K562 (cell line): ENCODE measurements at regions not wholly inside any gene's neighbourhood (a gene's known extent, or its start where the extent isn't known, plus 50 kb on each side); places are given as distances from the start of the nearest gene placed in this dataset.

Source experiments
- ADNP ChIP-seq: fragments of 200-800 bp; sonication (Bioruptor generic); IDR thresholded peaks from 2 replicates; pipeline ENCODE4 v1.6.1; 2016; ENCODE audit warnings: missing genetic modification characterization, missing compliant biosample characterization
- C11orf30 ChIP-seq: fragments of 450-650 bp; IDR thresholded peaks from 2 replicates; pipeline ENCODE4 v1.6.1; 2016; ENCODE audit warnings: low read depth, mild to moderate bottlenecking
- GTF2A2 ChIP-seq: IDR thresholded peaks from 2 replicates; pipeline ENCODE4 v1.6.1; 2016; ENCODE audit warnings: mild to moderate bottlenecking, missing genetic modification characterization, missing compliant biosample characterization
- HSF4 ChIP-seq: fragments of 250-450 bp; sonication (Bioruptor Pico); IDR thresholded peaks from 2 replicates; pipeline ENCODE4 v2.1.2; 2022; ENCODE audit warnings: mild to moderate bottlenecking, moderate library complexity, borderline replicate concordance
- RFX5 ChIP-seq: IDR thresholded peaks from 2 replicates; pipeline ENCODE4 v1.6.1; 2011; ENCODE audit warnings: low read depth, mild to moderate bottlenecking, improper control_type of control experiment, low read length
- SMC3 ChIP-seq: conservative IDR thresholded peaks from 2 replicates; pipeline ENCODE4 v1.6.1; 2011; ENCODE audit warnings: low read depth, low read length, improper control_type of control experiment; ENCODE audit not compliant: insufficient read depth
- TRIM28 ChIP-seq: fragments of 450-650 bp; IDR thresholded peaks from 2 replicates; pipeline ENCODE4 v1.6.1; 2017
- TF ChIP-seq, protein P1 (sequence below): fragments of 250-450 bp; sonication (Bioruptor Pico); IDR thresholded peaks from 2 replicates; pipeline ENCODE4 v1.8.0; 2022; ENCODE audit warnings: moderate library complexity, mild to moderate bottlenecking, inconsistent platforms
- TF ChIP-seq, protein P2 (sequence below), 2 experiments: fragments of 450-650 bp in 1 of 2; IDR thresholded peaks; 2 replicates each; pipeline ENCODE4 v1.6.1; 2011 to 2017; ENCODE audit warnings: low read depth in 2 of 2, antibody characterized with exemption in 1 of 2, borderline replicate concordance in 1 of 2, low read length in 1 of 2, mild to moderate bottlenecking in 1 of 2, mixed read lengths in 1 of 2; ENCODE audit not compliant: control insufficient read depth in 1 of 2

DNA sequence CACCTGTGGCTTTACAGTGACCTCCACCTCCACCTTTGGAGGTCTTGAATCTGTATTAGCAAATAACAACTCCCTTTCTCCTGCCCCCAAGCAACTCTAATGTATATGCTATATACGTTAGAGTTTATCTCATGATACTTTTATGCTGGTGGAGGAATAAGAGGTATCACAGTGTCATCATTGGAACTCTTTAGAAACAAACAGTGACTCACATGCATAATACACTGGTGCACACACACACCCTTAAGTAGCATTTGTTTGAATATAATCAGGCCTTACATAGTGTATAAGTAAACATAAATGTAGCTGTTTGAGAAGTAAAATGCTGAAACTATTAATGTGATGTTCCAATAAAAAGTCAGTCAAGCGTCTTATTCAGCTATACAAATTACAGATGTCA is 280.2 kb upstream of the C2CD4B start (continued):
- TF ChIP-seq, protein P1, sequence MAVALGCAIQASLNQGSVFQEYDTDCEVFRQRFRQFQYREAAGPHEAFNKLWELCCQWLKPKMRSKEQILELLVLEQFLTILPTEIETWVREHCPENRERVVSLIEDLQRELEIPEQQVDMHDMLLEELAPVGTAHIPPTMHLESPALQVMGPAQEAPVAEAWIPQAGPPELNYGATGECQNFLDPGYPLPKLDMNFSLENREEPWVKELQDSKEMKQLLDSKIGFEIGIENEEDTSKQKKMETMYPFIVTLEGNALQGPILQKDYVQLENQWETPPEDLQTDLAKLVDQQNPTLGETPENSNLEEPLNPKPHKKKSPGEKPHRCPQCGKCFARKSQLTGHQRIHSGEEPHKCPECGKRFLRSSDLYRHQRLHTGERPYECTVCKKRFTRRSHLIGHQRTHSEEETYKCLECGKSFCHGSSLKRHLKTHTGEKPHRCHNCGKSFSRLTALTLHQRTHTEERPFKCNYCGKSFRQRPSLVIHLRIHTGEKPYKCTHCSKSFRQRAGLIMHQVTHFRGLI (CRISPR knock-in tag), result no peak
- TF ChIP-seq GTF2A2 (no peak), HSF4 (CRISPR knock-in tag) (no peak), TRIM28 (no peak), SMC3 (no peak), ADNP (tag) (no peak), C11orf30 (no peak), RFX5 (no peak)
- TF ChIP-seq, protein P2, sequence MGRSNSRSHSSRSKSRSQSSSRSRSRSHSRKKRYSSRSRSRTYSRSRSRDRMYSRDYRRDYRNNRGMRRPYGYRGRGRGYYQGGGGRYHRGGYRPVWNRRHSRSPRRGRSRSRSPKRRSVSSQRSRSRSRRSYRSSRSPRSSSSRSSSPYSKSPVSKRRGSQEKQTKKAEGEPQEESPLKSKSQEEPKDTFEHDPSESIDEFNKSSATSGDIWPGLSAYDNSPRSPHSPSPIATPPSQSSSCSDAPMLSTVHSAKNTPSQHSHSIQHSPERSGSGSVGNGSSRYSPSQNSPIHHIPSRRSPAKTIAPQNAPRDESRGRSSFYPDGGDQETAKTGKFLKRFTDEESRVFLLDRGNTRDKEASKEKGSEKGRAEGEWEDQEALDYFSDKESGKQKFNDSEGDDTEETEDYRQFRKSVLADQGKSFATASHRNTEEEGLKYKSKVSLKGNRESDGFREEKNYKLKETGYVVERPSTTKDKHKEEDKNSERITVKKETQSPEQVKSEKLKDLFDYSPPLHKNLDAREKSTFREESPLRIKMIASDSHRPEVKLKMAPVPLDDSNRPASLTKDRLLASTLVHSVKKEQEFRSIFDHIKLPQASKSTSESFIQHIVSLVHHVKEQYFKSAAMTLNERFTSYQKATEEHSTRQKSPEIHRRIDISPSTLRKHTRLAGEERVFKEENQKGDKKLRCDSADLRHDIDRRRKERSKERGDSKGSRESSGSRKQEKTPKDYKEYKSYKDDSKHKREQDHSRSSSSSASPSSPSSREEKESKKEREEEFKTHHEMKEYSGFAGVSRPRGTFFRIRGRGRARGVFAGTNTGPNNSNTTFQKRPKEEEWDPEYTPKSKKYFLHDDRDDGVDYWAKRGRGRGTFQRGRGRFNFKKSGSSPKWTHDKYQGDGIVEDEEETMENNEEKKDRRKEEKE (IDR thresholded peaks at IDR 0.05; ENCODE audit: borderline replicate concordance in 1 of 2, control insufficient read depth in 1 of 2, low read depth in 2 of 2, low read length in 1 of 2), result no peak
